ENCODE measurements at regions not wholly inside any gene's neighbourhood (a gene's known extent, or its start where the extent isn't known, plus 50 kb on each side); places are given as distances from the start of the nearest gene placed in this dataset.
"Not testable (repeated sequence)": the region's sequence is repeated elsewhere in the genome, so short reads cannot be mapped to it uniquely, and the experiment has no call there.

DNA sequence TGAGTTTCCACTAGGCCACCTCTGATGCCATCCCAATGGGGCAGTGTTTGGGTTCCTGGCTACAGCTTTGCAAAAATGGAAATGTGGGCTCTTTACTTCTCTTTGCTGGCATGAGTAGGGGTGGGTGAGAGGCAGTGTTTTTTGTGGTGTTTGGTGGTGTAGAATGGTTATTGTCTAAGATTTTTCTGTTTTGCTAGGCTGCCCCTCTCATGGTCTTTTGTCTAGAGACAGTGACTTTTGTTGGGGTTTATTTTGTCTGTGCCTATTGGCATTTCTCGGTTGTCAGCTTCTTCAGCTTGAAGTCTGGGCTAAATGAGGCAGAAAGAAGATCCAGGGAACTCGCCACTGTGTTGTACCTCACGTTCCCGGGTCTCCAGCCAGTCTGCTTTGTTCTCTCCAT lies 112.1 kb downstream of the CENPF start:
- DNase-seq: no peak

DNA sequence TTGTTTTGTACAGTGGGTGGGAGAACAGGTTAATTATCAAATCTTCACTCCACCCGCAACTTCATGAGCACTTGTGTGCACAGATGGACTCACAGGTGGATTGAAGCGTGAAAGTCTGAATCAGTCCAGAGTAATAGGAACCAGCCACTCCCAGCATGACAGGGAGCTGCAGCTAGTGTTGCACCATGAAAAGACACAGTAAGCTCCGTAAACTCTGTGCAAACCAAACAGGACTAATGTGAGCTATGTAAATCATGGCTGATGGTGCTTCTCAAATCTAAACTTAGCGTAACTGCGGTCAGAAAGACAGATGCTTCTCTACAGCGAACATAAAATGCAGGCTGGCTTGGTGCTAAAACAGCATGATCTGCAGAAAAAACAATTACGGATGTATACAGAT lies 114.4 kb downstream of the CENPF start:
- DNase-seq: peak; percentile 31

GRCh38 chr1:214718724-214719123 lies 115.7 kb downstream of the CENPF start:
- DNase-seq: peak; percentile 80

DNA sequence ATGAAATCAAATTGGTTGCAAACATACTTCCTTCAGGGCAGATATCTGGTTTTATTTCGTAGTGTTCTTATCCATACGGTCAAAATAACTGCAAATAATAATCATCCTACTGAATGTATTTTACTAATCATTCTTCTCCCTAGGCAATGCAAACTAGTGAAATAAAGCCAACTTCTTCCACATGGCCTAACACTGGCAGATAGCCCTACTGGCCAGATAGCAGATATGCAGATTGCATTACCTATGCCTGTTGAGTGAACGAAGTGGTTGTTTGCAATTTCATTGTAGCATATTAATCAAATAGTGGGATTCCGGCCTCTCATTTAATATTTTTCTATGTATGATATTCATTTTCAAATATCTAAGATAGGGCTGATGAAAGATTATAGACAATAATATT lies 116.2 kb downstream of the CENPF start:
- no peak for DNase-seq

GRCh38 chr1:214720561-214720960 lies 117.6 kb downstream of the CENPF start:
- no peak for DNase-seq

DNA sequence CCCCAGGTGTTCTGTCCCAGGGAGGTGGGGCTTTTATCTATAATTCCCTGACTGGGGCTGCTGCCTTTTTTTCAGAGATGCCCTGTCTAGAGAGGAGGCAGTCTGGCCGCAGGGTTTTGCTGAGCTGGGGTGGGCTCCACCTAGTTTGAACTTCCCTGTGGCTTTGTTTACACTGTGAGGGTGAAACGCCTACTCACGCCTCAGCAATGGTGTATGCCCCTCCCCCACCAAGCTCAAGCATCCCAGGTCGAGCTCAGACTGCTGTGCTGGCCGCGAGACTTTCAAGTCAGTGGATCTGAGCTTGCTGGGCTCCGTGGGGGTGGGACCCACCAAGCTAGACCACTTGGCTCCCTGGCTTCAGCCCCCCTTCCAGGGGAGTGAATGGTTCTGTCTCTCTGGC lies 124.3 kb downstream of the CENPF start:
- DNase-seq: no peak

DNA sequence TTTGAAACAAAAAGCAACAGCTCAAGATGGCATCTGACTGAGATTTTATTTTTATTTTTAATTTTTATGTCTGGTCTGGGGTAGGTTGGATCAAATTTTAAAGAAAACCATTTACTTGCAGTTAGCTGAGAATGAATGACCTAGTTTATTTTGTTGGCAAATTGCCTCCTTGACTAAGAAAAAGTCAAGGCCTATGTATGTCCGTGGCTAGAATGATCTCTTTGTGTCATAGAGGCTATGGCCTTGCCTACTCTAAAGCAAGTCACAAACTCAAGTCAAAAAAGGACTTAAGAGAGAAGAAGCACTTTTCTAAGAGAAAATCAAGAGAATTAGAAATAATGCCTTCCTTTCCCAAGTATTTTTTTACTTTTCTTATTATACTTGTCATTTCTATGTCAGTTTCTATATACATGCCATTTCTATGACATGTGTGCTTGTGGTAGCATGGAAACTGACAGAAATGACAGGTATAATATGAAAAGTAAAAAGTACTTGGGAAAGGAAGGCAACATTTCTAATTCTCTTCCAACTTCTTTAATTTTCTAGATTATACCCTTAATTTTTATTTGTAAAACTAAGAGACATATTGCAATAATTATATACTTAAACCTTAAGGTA lies 136.7 kb downstream of the CENPF start:
- DNase-seq: no peak

GRCh38 chr1:214740471-214740870 lies 137.5 kb downstream of the CENPF start:
- DNase-seq: no peak

DNA sequence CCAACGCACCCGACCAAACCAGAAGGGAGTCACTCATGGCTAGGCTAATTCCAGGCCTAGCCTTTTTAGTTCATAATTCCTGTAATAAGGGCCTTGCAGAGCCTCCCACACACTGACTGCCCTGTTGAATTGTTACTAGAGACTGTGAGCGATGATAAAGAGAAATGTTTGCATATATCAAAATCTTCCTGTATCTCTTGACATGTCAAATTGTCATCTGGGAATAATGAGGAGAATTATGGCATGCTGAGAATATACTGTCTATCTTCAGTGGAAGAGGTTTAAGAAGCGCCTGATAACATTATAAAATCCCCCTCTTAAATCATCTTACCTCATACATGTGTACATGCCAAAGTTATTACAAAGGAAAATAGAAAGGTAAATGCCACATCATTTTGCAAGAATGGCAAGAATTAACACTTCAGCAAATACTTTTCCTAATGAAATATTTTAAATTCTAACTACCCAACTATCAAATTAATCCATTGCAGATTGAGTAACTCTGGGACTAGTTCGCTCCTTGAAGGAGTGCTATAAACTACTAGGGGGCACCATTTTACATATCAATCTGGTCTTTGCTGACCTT lies 144.1 kb downstream of the CENPF start:
- peak; percentile 36 for DNase-seq

DNA sequence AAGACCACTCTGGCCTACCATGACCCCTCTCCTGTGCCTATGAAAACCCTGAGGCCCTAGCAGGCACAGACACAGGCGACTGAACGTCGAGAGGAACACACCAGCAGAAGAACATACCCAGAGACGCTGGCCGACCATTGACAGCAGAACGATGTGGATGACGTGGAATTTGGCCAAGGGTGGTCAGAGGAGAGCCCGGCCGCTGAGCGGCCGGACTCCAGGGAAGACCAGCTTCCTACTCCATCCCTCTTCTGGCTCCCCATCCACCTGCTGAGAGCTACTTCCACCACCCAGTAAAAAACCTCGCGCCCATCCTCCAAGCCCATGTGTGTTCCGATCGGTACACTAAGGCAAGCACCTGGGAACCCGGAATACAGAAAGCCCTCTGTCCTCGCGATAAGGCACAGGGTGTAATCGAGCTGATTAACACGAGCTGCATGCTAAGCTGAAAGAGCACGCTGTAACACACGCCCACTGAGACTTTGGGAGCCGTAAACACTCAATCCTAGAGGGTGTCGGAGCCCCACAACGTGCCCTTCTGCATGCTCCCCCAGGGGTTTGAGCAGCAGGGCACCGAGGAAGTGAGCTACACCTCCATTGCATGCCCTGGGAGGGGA lies 150.3 kb downstream of the CENPF start:
- DNase-seq: no peak

DNA sequence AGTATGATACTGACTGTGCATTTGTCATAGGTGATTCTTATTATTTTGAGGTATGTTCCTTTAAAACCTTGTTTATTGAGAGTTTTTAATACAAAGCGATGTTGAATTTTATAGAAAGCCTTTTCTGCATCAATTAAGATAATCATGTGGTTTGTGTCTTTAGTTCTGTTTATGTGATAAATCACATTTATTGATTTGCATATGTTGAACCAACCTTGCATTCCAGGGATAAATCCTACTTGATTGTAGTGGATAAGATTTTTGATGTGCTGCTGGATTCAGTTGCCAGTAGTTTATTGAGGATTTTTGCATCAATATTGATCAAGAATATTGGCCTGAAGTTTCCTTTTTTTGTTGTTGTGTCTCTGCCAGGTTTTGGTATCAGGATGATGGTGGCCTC lies 158.0 kb downstream of the CENPF start:
- DNase-seq: no peak

GRCh38 chr1:214762902-214763301 lies 159.9 kb downstream of the CENPF start:
- no peak for DNase-seq

DNA sequence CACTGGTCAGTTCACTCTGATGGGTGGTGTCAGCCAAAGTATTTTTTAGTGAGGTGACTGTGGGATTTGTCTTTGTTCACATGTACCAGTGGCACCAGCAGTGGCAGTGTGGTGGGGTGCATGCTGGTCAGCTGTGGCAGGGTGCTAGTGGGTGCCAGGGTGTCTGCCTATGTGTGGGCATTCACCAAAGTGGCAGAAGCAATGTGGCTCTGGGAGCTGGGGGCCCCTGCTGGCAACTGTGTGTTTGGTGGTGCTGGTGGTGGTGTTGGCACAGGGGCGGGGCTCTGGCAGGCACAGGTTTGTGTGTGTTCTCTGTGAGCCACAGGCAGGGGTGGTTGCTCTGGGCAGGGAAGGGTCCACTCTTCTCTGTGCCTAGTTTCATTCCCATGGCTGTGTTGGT lies 161.5 kb downstream of the CENPF start:
- DNase-seq: no peak

GRCh38 chr1:214767221-214767620 lies 164.2 kb downstream of the CENPF start:
- no peak for DNase-seq

DNA sequence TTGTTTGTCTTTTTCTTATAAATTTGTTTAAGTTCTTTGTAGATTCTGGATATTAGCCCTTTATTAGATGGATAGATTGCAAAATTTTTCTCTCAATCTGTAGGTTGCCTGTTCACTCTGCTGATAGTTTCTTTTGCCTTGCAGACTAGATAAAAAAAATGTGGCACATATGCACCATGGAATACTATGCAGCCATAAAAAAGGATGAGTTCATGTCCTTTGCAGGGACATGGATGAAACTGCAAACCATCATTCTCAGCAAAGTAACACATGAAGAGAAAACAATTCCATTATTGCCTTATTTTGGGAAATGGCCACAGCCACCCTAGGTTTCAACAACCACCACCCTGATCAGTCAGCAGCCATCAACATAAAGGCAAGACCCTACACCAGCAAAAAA lies 166.7 kb downstream of the CENPF start:
- DNase-seq: not testable (repeated sequence)

DNA sequence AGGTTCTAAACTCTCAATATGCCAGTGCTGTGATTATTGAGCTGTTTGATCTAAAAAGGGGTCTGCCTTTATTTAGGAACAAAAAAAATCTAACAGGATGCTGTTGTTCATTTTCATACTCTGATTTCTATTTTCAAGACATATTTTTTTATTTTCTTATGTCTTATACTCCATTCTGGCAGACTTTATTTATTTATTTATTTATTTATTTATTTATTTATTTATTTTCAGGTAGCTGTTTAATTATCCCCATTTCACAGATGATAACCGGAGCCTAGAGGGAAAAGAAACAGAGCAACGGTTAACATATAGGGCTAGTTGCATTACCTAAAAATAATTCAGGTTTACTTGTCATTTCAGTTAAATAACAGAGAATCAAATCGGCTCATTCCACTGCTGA lies 174.4 kb downstream of the CENPF start:
- no peak for DNase-seq

DNA sequence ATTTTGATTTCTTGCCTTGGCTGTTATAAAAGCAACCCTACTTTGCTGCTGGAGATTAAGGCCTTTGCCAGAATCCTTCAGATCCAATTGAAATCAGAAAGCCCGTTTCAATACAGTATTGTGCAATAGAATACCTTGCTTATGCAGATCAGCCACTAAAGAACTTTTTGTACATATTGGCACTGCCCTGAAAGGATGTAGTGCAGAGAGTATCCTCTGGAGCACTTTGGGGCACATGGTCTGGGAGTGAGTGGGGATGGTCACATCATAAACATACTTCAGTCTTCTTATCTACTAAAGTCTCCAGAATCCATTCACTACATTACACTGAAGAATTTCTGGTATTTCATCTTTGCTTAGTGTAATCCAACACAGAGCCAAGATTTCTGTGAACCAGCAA lies 189.0 kb downstream of the CENPF start:
- DNase-seq: peak; percentile 47

GRCh38 chr1:214792527-214793186 lies 189.7 kb downstream of the CENPF start:
- no peak for DNase-seq

DNA sequence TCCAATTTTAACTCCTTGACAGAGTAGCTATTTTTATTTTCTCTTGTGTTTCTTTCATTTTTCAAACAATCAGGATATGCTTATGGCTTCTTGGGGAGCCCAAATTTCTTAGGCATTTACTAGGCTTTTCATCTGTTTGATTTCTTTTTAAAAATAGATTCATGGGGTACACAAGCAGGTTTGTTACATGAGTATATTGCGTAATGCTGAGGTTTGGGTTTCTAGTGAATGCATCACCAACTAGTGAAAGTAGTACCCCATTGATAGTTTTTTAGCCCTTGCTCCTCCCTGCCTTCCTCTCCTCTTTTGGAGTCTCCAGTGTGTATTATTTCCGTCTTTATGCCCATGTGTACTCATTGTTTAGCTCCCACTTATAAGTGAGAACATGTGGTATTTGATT lies 190.7 kb downstream of the CENPF start:
- DNase-seq: no peak

GRCh38 chr1:214801191-214801590 lies 198.2 kb downstream of the CENPF start:
- no peak for DNase-seq

DNA sequence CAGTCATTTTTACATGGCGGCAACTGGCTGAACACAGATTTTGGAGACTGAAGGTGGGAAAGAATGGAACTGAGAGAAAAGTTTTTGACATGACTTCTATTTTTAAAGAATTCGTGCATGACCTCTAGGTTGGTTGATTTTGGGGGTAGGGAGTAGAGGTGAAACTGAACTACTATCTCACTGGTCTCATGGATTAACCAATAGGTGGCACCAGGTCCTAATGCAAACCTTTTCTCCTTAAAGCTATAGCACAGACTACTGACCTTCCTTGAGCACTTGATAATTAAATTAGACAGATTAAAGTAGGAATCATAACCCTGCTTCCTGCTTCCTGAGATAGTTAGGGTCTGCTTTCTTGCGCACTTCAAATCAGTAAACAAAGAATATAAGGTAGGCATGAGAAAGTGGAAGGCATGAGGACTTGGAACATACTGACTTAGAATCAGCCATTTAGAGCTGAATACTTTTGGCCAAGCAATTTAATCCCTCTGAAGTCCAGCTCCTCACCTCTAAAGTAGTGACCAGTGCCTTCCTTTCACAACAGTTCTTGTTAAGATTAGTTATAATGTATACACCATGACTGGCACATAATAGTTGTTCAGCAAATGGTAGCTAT lies 206.0 kb downstream of the CENPF start:
- DNase-seq: peak; percentile 50

DNA sequence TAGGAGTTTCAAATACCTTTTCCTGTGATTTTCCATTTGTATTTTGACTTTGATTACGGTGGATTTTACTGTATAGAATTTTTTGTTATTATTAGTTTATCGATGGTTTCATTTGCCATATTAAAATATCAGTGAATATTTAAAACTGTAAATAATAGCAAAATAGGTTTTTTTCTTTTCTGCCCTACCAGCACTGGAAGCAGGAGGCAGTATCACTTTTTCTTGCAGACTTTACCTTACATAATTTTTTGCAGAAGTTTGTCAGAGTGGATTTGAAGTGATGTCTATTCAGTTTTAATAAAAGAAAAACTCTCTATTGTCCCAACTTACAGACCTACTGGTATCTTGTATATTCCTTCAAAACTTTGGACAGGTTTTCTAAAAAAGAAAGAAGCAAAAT lies 213.6 kb downstream of the CENPF start:
- DNase-seq: no peak

DNA sequence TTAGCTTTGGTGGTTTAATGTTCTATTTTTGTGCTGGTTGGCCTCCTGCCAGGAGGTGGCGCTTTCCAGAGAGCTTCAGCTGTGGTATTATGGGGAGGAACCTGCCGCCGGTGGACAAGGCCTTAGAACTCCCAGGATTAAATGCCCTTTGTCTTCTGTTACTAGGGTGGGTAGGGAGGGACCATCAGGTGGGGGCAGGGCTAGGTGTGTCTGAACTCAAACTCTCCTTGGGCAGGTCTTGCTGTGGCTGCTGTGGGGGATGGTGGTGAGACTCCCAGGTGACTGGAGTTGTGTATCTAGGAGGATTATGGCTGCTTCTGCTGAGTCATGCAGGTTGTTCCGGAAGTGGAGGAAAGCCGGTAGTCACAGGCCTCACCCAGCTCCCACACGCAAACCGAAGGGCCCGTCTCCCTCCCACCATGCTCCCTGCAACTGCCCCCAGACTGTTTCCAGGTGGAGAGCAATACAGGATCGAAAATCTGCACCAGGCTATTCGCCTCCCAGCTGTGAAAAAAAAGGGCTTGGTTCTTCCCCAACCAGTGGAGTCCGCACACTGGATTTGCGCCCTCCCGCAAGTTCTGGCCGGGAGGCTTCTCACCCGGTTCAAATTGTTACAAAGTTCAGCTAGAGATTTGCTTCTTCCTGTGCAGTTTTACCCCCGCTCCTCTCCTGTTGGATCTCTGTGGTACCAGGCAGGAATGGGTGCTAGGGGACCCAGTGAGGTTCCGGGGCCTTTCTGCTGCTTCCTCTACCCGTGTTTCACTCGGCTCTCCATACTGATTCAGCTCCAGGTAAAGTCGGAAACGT lies 220.5 kb downstream of the CENPF start:
- no peak for DNase-seq
